NCI-H446 treated with DMSO at 0.1 percent for 48 hours (cell line): ENCODE measurements at regions not wholly inside any gene's neighbourhood (a gene's known extent, or its start where the extent isn't known, plus 50 kb on each side); places are given as distances from the start of the nearest gene placed in this dataset.
"Not testable (repeated sequence)": the region's sequence is repeated elsewhere in the genome, so short reads cannot be mapped to it uniquely, and the experiment has no call there.

Experiments
- DNase-seq: peaks from one replicate; lab custom pipeline; 2025; lab: John Stamatoyannopoulos, UW

DNA sequence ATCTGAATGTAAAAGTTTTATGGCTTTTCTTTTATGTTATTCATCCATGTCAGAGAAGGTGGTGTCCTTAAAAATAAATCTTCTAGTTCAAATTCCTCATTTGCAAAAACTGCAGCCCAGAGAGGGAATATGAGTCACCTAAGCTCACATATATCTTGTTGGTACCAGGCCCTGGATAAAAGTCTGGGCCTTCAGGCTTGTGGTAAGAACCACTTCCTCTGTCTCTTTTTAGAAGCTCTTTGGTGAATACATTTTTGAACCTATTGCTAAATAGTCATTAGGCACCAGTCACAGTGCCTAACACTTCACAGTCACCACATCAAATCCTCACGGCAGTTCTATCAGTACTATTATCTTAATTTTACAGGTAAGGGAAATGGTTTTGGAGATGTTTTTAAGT is 199.2 kb downstream of the KCNS3 start:
- DNase-seq: no peak

DNA sequence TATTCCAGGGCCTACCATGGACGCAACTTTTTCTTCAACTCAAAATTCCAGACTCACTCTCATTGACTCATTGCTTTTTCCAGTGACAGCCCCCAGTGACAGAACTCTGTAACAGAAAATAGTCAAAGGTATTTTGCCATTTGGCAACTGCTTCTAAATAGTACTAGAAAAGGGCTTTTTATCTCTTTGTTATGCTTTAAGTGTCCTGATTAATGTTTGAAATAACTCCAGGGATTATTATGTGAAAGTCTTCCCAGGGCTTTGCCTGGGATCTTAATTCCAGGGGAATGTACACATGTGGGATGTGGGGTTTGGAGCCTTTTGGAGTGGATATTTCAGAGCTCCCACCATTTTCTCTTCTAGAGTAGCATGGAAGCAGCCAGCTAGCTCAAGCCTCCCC is 198.8 kb downstream of the KCNS3 start:
- DNase-seq: no peak

DNA sequence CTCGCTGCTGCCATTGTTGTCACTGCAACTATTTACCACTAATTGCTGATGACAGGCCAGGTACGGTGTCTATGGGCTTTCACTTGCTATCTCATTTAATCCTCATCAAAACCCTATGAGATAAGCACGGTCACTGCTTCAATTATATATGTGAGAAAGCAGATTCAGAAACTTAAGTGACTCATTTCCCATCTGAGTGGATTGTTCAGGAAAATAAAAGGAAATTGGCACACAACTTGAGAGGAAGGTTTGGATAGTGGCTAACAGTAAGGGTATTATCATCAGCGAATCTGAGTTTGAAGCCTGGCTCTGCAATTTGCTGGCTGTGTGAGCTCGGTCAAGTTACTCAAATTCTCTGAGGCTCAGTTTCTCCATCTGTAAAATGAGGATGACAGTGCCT is 196.0 kb downstream of the KCNS3 start:
- no peak for DNase-seq

DNA sequence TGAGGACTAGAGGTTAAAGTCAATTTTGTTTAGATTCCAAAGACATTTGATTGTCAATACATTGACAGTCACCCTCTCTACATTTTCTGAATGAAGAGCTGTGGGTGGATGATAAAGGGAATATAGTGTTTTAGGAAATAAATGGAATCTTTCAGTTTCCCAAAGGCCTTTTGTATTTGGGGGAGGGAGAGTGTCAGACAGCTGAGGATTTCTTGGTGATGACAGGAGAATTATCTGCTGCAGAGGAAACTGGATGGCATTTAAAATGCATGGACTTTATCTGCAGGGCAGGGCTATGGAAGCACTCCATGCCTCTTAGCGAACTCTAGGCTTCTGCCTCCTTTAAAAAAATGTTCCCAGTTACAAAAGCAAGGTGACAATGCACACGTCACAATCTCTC is 195.1 kb downstream of the KCNS3 start:
- DNase-seq: no peak

DNA sequence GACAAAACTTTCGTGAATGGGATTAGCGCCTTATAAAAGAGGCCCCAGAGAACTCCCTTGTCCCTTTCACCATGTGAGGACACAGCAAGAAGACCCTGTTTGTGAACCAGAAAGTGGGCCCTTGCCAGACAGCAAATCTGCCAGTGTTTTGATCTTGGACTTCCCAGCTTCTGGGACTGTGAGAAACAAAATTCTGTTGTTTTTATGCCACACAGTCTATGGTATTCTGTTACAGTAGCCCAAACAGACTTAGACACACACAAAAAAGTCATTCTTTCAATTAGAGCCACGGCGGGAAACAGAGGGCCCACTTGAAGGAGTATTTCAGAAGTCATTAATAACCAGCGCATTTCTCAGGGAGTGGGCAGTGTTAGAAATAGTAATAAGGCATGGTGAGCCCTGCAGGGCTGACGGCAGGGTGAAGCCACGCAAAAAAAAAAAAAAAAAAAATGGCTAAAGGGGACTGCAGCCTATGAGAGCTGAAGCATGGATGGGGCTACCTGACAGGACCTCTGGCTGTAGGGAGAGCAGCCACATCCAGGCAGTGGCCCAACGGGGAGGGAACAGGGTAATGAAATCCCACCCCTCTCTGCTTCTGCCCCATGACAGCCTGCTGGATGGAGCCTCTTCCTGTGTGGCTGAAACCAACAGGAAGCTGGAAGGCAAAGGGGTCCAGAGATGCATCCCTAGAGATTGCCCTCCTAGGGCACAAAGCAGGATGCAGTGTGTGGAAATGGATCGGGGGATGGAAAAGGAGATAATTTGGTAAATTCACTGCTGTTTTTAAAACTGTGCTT is 189.3 kb downstream of the KCNS3 start:
- no peak for DNase-seq

DNA sequence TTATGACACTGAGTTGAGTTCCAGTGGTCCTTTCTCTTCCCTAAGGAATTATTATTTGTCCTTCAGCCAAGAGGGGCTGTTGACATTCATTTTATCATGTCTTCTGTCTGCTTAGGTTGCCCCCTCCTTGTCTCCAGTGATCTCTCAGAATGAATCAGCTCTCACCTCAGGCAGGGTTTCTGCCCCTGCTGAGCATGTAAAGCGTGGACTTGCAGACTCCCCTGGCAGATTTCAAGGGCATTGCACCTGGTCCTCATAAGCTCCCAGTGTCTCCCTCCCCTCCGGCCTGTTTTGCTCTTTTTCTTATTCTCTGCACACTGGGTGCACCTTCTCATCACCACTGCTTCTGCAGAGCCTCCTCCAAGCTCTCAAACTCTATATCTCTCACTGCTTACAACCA is 188.4 kb downstream of the KCNS3 start:
- no peak for DNase-seq

DNA sequence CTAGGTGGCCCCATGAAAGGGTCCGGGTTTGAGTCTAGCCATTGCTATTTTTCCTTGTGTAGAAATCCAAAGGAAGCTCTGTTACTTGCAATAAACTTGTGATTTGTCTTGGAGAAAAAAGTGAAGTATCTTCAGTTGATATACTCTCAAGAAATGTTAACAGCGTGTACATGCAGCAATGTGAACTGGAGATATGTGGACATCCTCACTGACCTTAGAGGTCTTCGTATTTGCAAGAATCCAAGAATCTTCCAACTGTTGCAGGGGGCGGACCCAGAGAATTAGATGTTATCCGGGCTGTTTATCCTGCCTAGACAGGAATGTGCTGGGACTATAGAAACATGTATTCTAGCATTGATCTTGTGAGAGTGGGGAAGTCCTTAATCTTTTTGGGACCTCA is 187.6 kb downstream of the KCNS3 start:
- DNase-seq: no peak

DNA sequence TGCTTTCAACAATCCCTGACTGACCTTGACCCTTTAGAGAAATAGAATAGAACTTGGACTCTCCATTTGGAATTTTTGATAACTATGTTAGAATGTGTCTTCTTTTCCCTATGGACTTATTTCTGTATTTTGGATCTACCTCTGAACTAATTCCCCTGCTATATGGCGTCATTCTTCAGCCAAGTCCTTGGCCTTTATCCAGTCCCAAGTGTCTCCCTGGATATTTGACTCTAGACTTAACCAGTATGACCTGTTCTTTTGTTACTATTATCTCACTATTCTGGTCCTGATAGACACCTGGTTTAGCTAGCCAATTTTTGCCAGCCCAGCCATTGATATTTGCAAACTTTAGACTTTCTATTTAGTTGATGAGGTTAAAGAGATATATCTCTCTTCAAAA is 186.8 kb downstream of the KCNS3 start:
- no peak for DNase-seq

DNA sequence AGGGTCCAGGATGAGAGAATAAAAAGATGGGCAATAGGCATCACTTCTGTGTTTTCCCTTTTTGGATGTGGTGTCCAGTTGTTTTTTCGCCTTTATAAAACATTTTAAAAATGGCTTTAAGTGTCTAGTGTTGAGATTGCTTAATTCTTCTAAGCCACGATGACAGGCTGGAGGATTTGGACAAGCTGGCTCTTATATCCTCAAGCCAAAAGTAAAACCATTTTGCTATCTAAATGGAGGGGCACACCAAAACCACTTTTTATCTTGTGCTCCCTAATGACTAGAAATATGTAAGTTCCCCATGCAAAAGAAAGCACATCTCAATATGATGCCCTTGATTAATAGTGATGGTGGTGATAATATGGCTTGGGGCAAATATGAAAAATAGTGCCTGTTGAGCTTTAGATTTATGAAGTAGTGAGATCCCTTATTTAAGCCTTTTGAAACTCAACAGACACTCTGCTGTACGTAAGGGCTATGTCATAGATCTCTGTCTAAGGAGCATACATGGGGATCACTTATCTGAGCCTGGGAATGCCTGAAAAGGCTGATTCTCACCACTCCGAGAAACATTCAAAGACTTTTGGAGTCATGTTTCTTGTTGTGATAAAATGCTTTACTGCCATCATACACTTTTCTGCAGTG is 185.5 kb downstream of the KCNS3 start:
- DNase-seq: no peak

DNA sequence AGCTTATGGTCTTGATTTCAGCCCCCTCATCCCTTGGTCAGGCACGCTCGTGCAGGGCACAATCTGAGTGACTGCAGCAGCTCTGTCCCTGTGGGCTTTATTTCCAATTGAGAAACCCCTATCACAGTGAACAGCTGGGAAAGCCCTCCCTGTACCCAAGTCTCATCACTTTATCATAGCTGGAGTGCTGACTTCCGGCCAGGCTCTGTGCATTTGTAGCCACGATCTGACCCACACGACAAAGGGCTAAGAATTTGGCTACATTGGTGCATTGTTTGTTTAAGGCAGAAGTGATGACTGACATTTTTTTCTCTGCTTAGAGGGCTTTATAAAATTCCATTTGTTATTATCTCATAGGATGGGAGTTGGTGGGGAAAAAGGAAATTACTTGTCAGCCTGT is 184.4 kb downstream of the KCNS3 start:
- DNase-seq: no peak

DNA sequence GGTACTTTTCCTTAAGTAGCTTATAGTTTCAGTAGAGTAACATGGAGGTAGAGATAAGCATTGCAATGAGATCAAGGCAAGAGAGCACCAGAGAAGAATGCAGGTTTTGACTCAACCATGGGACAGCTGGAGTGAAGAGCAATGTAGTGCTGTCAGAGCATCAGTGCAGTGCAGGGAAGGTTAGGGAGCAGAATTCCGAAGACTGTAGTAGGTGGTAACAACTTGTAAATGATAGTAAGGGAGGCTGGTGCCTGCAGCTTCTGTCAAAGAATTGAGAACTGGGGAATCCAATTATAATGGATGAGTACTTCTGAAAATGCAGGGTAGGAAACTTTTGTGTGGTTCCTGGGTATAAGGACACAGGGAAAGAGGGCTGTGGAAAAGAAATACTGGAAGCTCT is 183.2 kb downstream of the KCNS3 start:
- no peak for DNase-seq

DNA sequence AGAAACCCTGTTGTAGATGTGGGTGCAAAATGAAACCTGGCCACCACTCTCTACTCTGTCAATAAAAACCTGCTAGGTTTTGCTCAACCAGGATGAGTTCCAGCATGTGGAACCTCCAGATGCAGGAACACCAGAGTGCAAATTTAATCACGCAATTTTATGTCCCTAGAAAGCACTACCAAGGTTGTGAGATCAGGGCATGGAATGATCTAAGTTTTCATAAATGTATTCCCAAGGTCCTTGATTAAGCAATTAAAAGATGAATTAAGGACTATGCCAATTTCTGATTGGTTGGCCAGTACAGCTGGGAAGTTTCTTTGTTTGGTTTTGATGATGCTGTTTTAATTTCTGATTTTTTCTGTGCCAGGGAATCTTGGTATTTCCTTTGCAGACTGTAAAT is 179.2 kb downstream of the KCNS3 start:
- no peak for DNase-seq

DNA sequence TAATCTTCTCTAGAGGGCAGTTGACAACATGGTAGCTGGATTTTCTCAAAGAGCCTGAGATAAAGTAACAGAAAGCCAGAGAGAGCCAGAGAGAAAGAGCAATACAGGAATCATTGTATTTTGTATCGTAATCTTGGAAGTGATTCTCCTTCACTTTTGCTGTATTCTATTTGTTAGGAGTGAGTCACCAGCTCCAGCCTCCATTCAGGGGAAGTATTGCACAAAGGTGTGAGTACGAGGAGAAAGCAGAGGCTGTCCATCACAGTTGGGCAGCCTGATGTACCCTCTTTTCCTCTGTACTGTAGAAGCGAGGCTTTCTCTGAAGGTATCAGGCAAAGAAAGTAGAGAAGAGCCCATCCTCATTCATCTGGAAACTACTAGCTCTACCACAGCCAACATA is 176.8 kb downstream of the KCNS3 start:
- no peak for DNase-seq

DNA sequence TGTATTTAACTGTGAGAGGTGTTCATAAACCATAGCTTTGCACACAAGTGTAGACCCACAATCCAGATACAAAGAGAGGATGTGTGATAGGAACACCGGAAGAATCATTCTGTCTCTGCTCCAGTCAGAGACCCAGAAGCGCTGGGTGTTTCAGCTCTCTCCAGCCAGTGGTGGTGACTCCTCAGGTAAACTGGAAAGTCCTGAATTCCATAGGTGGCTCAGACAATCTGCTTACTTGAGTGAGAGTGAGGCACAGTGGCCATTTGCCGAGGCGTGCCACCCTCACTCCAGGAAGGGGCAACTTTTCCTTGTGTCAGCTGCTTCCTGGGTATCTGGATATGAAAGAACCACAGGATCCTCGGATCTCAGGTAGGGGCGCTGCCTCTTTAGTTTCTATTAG is 171.5 kb downstream of the KCNS3 start:
- no peak for DNase-seq

DNA sequence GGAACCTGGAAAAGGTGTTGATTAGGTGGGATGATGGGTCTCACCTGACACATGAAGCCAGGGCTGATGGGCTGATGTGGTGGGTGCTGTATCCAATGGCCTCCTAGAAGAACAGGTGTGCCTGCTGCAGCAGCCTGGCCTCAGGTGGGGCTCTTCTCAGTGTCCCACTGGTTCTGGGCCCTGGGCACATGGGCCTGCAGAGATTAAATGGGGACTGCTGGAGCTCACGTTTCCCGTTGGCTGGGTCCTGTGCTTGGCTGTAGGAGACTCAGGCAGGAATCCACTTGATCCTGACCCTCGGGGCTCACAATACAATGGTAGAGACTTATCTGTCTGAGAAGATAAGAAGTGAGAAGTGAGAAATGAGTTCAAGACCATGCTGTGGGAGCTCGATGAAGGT is 170.9 kb downstream of the KCNS3 start:
- no peak for DNase-seq

DNA sequence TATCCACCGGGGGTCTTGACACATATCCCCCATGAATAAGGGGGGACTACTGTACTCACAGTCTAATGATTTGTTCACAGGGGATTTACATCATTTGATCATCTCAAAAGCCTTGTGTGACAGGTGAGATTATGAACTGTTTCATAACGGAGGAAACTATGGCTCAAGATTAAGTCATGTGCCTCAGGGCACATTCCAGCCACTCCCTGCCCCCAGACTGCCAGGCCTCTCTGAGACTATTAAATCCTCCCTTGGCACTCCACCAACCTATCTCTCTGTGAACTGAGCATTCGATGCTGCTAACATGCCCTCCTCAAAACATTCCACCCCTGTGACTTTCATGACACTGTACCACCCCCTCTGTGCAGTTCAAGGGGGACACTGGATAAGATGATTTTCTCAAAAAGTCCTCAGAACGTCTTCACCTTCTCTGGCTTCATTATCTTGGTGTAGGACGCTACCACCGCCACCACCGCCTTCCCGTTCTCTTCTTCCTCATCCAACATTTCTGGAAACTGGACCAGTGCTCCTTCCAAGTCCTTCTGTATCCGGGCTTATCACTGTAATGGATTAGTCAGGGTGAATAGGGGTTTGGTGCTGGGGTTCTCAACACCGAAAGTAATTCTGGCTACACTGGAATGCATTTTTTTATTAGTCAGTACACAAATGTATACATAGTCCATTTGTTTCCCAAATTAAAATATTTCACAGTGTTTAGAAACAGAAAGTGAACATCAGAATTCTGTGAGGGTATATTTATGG is 169.6 kb downstream of the KCNS3 start:
- DNase-seq: no peak

DNA sequence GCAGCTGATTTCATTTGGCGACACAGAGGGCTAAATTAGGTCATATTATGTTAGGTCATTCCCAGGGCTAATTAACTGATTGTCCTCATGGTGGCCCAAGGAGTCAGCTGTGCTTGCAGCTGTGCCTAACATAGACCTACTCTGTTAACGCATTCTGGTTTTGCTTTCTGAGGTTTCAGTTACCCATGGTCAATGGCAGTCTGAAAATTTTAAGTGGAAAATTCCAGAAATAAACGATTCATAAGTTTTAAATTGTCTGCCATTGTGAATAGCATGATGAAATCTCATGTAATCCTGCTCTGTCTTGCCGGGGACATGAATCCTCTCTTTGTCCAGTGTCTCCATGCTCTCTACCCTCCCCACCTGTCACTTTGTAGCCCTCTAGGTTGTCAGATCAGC is 168.7 kb downstream of the KCNS3 start:
- no peak for DNase-seq

DNA sequence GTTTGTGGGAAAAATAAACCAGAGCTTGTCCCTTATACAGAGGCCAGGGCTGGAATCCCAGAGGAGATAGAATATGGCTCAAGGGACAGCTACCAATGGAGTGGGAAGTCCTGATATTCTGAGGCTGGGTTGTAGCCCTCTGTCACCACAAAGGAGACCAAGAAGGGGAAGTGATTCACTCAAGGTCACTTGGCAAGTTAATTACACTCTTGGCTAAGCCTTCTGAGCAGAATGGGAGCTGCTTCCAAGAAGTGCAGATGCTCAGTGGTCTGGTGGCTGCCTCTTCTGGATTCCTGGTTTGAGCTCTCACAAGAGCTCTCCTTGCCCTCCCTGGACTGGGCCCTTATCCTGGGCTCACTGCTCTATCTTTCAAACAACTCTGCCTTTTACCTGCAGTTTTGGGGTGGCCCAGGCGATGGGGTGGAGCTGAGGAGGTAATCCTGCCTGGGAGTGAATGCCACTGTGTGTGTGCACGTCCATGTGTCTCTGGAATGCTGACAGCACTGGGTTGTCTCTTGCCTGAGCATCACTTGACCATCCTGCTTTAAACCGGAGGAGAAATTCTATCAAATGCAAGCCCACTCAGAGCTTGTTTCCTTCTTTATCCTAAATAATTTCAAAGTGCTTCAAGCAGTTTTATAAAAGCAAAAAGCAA is 168.2 kb downstream of the KCNS3 start:
- DNase-seq: peak; percentile 39

DNA sequence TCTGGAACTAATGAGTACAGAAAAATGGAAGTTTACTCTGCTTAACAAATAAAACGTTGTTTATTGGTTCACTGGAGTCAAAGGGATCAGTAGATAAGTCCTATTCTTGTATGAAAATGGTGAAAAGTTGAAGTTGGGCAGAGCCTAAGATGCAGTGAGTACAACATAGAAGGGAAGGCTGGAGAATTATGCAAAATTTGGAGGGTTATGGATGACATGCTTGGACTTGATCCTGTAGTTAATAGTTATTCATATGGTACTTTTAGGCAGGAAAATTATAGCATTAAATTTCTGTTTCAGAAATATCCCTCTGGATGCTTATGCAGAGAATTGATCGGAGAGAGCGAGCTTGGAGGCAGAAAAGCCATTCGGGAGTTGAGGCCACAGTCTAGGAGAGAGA is 167.6 kb downstream of the KCNS3 start:
- DNase-seq: no peak

DNA sequence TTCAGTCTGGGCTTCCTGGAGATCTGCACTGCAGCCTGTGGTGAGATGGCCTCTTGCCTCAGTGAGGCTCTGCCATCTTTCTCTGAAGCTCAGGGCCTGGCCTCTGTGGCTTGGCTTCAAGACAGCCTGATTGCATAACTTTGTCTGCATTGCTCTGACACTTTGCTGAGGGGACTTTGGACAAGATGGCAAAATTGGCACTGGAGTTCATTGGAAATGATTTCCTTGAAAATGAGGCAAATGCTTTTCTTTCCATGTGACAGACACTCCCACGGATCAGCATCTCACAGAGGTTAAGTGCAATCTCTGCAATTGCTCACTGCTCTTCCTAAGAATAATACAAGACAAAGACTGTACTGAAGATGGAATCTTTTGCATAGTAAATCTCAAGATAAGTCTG is 166.8 kb downstream of the KCNS3 start:
- DNase-seq: no peak

DNA sequence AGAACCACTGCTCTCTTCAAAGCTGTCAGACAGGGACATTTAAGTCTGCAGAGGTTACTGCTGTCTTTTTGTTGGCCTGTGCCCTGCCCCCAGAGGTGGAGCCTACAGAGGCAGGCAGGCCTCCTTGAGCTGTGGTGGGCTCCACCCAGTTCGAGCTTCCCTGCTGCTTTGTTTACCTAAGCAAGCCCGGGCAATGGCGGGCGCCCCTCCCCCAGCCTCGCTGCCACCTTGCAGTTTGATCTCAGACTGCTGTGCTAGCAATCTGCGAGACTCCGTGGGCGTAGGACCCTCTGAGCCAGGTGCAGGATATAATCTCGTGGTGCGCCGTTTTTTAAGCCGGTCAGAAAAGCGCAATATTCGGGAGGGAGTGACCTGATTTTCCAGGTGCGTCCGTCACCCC is 138.9 kb downstream of the KCNS3 start:
- DNase-seq: not testable (repeated sequence)

DNA sequence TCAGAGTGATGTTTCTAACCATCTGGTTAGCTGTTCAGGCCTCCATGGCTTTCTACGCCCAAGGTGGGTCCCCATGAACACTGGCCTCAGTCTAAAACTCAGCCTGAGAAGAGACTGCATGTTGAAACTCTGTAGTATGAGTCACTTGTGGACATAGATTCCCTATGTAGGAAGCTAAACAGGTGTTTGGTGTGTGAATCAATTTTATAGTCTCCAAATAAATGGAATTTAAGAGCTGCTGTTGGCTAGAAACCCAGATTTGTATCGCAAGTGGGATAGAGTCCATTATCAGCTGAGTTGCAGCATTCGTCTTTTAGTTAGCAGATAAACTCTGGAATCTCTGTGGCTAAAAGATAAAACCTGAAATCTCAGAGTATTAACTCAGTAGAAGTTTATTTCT is 131.4 kb downstream of the KCNS3 start:
- no peak for DNase-seq

DNA sequence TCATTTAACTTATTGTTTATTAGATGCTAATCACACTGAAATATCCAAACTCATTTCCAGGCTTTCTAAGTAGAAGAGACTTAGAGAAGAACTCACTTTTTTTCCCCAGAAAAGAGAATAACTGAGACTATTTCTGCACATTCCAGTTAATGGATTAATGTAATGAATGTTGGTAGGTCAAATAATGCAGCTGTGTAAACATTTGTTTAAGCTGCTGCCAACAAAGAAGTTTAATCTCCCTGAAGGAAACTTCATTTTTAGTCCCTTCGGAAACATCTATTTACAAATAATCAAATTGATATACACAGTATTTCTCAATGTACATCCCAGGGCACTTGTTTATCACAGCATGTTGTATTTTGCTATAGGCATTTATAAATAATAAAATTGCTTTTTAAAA is 126.9 kb downstream of the KCNS3 start:
- no peak for DNase-seq
